Astrocyte of the spinal cord (primary cell): ENCODE measurements at regions not wholly inside any gene's neighbourhood (a gene's known extent, or its start where the extent isn't known, plus 50 kb on each side); places are given as distances from the start of the nearest gene placed in this dataset.

Experiments used
- DNase-seq: peaks from one replicate; pipeline ENCODE4 v3.0.0; 2011; ENCODE audit warnings: low read depth, low spot score
- H3K4me3 ChIP-seq: 2 replicates; pipeline ENCODE4 v1.5.1; 2011; ENCODE audit warnings: low read depth, mild to moderate bottlenecking, low read length, moderate library complexity
- CTCF ChIP-seq: IDR thresholded peaks from 2 replicates; pipeline ENCODE4 v1.5.1; 2012; ENCODE audit warnings: low read depth, mild to moderate bottlenecking, low read length, inconsistent platforms
- in situ Hi-C: cut with HindIII; loops from 2 replicates; pipeline ENCODE4 v1.10.0; 2017; ENCODE audit warnings: low sequenced_read_pairs

- in situ Hi-C loops = no loop called here
- no peak overlapping the region for H3K4me3 ChIP-seq
- TF ChIP-seq CTCF = no peak
- DNase-seq = no peak
Measured at GRCh38 chr9:88680505-88681160, 145.7 kb downstream of the NXNL2 start.

- no peak overlapping the region for H3K4me3 ChIP-seq
- in situ Hi-C loops = no loop called here
- TF ChIP-seq CTCF = no peak
- no peak for DNase-seq
Measured at GRCh38 chr9:88681434-88681833, 146.5 kb downstream of the NXNL2 start.

GRCh38 chr9:88682431-88682831 is 147.5 kb downstream of the NXNL2 start:
- TF ChIP-seq CTCF = no peak
- no peak overlapping the region for H3K4me3 ChIP-seq
- in situ Hi-C loops = no loop called here
- DNase-seq = no peak

- in situ Hi-C loops = no loop called here
- DNase-seq = no peak
- TF ChIP-seq CTCF = no peak
- H3K4me3 ChIP-seq = no peak overlapping the region
Measured at GRCh38 chr9:88684046-88684445, 149.1 kb downstream of the NXNL2 start.

GRCh38 chr9:88684845-88685244 is 149.9 kb downstream of the NXNL2 start:
- no peak overlapping the region for H3K4me3 ChIP-seq
- in situ Hi-C loops = no loop called here
- DNase-seq = no peak
- TF ChIP-seq CTCF = no peak

GRCh38 chr9:88685966-88686365 is 151.0 kb downstream of the NXNL2 start:
- DNase-seq = no peak
- no peak for TF ChIP-seq CTCF
- no peak overlapping the region for H3K4me3 ChIP-seq
- in situ Hi-C loops = no loop called here
